GM21423 (cell line): ENCODE measurements at regions not wholly inside any gene's neighbourhood (a gene's known extent, or its start where the extent isn't known, plus 50 kb on each side); places are given as distances from the start of the nearest gene placed in this dataset.

Experiments
- ATAC-seq: cut with Tn5 transposase; IDR thresholded peaks from one replicate; pipeline ENCODE4 v1.9.1; 2021; ENCODE audit warnings: mild to moderate bottlenecking, moderate library complexity; ENCODE audit not compliant: unreplicated experiment

DNA sequence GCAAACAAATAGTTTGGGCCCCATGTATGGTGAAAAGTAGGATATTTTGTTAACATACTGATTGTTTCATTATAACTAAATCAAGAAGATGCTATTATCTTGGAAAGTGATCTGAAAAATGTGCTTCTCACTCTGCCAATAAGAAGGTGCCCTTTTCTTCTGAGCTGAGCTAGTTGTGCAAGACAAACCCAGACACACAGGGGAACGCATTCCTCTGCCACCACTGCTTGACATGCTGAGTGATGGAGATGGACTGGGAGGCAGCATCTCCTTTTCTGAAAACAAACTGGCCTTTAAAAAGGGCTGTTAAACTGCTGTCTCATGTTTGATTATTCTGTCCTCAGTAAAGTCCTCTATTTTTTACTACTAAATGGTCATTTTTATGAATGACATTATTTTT, 1989.9 kb upstream of the CELF4 start:
- no peak for ATAC-seq

DNA sequence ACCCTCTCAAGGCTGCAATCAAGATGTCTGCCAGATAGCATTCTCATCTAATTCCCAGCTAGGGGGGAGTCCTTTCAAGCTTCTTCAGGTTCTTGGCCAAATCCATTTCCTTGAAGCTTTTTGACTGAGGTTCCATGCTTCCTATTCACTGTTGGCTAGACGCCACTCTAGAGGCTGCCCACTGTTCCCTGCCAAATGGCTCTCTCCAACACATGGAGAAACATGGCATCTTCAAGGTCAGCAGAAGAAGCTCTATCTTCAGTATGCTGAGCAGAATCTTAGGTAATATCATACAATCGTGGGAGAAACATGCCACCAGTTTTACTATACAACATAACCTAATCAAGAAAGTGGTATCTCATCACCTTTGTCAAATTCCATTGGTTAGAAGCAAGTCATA, 1985.1 kb upstream of the CELF4 start:
- no peak for ATAC-seq

DNA sequence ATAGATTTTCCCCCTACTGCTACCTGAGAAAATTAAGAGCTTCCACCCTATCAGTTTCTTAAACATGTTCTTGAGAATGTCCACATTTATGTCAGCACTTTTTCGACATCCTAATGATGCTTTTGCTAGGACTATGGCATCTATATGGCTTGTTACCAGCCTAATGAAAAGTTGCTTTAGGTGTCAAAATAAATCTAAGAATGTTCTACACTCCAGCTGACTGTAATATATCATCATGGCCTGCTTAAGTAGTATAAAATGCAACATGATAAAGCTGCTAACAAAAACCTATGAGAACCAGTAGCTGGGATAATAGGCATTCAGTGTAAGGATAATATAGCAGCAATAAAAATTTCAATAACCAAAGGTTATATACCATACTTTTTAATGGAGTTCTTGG, 1983.5 kb upstream of the CELF4 start:
- no peak for ATAC-seq

DNA sequence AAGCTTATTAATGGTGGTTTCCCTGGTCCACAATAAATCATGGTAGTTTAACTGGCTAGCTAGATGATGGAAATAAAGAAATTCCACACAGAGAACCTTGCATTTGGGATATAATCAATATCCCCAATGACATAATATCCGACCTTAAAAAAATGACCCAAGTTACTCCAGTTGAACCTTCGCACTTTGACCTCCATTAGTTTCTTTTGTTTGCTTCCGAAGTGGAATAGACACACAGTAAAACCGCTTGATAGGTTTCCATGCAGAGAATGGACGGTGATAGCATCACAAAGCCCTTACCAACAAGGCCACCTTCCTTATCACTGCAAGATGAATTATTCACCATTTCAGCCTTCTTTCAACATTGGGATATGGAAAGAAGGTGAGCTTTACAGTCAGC, 1966.1 kb upstream of the CELF4 start:
- ATAC-seq = no peak

DNA sequence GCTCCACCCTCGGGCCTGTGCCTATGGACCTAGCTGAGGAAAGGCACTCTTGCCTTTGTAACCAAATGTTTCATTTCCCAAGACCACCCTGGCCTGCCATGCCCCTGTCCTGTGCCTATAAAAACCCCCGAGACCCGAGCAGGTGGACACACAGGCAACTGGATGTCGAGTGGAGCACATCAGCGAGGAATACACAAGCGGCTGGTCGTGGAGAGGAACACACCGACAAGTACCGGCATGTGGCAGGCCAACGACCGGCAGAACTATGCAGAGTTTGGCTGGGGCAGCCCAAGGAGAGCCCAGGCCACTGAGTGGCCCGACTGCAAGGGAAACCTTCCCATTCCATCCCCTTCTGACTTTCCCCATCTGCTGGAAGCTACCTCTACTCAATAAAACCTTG, 1963.8 kb upstream of the CELF4 start:
- ATAC-seq = no peak

DNA sequence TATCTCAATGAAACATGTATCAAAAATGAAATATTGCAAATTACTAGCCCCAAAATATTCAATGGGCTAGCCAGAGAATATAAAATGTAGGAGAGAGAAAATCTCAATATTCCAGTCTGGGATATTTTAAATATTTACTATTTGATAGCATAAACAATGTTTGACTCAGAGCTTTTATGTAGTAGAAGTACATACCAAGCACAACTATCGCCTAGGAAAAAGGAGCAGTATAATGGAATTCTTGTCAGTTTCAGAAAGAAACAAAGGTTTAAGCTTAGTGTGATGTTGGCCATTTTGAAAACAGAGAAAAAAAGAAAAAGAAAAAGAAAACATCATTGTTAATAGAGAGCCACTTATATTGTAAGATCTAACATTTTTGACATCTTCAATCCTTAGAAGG, 1961.9 kb upstream of the CELF4 start:
- ATAC-seq = no peak

DNA sequence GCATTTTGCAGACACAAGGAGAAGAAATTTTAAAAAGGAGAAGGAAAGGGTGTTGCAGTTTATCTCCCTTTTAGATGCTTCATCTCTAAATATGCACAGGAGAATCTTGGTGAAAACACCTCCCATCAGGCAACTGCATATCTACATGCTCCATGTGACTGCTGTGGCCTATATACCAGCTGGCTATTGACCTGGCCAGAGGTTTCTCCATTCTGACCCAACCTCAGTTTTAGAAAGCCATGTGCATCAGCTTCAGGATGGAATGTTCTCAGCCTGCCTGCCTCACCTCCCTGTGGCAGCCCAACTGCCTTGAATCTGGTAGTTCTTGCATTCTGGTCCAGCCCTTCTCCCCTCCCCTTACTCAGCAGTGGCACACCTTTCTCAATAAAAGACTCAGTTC, 1958.8 kb upstream of the CELF4 start:
- no peak for ATAC-seq

DNA sequence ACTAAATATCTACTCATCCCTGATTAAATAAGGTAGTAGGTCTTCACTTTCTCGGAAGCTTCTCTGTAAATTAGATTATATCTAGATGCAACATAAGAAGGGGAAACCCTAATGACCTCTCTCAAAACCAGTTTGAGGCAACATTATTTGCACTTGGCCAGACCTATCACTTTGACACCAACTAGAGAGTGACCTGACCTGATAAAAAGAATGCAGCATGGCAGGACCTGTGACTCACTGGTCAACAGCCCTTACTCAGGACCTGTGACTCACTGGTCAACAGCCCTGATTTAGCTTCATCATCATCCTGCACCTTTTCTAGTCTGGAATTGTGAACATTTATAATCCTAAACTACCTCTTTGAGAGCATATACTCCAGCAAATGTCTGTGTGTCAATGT, 1957.7 kb upstream of the CELF4 start:
- ATAC-seq = no peak

DNA sequence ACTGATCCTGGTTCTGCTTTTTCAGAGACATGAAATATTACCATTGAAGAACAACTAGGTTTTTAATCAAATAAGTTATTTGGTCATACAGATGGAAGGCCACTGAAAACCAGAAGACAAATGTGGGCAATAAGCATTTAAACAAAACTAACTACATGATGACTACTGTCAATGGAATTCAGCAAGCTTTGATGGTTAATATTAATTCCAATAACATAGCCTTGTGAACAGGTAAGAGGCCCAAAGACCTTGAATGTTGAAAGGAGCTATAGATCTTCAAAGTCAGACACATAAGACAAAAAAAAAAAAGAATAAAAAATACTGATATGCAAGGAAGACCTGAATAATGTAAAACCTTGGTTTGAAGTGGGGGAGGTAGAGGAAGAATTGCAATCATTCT, 1955.6 kb upstream of the CELF4 start:
- ATAC-seq = no peak

DNA sequence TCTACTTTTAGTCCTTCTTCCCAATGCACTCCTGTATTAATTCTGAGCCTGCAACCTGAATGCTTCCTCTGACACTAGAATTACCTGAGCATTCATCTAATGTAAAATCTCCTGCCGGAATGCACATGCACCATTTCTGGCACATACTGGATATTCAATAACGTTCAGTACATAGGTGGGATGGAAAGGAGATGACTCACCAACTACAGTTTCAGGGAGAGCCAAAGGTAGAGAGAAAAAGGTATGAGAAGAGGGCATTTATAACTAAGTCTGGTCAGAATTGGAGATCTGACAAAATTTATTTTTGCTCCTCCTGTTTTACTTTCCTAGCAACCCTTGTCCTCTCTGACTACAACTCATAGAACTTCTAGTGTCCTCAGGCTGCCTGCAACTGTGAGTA, 1954.1 kb upstream of the CELF4 start:
- ATAC-seq = no peak

DNA sequence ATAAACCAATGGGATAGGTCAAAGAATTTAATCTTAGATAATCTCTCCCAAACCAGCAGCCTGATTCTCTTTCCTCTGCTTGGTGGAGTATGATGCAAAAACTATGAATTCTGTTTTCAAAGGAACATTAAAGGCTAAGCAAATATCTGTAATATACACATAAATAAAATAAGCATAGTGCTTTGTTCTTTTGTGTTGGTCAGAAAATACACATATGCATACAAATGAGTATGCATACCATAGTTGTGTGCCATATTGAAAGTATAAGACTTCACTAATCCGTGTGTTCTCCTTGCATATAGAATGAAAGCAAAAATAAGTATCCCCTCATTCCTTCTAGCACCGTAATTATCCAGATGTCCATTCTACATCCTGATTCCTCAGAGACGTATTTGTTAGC, 1949.7 kb upstream of the CELF4 start:
- no peak for ATAC-seq

DNA sequence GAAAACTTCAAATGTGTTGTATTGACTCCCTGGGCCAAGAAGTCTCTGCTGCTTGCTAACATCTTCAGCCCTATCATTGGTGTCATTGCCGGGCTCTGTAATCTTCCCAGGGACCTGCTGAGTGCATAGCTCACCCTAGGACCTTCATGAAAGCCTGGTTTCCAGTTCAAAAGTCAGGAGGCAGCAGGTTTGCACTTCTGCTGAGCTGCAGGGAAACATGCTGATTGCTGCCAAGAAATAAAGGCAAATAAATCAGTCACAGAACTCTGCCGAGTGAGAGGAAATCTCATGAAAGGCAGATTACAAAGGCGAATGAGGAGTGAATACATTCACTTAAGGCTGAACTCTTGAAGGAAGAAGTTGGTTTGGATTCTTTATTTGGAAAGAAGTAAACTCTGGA, 1947.6 kb upstream of the CELF4 start:
- ATAC-seq = no peak

DNA sequence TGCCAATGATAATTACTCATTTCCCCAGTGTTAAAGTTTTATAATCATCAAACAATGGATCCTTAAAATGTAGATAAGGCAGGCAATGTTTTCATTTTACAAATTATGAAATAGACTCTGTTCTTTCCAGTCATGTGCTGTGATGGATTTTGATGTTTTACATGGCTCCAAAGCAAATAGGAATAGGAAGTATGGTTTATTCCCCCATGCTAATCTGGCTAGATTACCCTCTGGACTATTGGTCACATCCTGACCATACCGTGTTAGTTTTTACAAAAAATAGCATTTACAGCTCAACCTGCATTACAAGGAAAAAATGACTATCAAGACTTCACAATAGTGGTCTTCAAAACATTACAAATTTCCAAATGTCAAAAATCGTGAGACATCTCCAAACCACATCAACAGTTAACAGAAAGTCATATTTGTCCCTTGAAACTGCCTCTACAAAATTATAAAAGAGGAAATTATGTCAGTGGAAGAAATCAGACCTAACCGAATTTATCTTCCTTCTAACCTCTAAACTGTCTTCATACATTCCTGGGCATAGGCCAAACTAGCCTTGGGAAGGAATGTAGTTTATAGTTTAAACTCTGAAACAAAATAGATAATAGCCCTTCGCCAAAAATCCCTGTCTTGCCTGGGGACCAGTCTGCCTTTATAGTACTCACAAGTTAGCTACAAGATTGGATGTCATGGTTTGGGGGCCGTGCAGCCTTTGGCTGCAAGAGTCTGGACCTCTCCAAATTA, 1941.2 kb upstream of the CELF4 start:
- no peak for ATAC-seq

DNA sequence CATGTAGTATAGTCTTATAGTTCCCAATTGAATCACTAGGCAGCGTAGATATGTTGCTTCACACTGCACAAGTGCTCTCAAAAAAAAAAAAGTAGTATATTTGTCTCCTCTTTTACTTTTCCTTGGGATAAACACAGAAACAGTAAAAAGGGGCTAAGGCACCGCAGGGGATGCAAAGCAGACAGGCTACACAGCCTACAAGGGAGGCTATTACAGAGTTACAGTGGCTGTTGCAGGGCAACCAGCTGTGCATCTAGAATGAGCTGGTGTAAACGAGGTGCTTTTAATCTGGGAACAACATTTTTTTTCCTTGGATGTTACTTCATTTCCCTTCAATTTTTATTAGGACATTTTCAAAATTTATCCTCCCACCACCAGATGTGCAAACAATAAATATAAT, 1934.7 kb upstream of the CELF4 start:
- ATAC-seq = no peak

DNA sequence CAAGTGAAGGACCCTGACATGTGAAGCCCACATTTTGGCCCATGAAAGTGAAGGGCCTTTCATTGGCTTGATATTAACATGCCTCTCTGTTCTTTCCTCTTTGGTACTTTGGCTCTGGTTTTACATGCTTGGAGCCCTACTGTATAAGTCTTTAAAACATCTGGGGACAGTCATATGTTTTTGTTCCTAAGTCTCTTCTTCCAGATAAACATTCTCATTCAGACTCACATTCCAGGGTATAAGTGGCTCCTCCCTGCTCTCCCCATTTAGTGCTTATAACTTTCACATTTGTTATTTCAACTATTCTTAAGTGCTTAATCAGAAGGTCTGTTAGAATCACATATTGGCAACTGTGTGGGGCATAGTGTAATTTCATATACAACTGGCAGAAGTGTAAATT, 1932.2 kb upstream of the CELF4 start:
- no peak for ATAC-seq

DNA sequence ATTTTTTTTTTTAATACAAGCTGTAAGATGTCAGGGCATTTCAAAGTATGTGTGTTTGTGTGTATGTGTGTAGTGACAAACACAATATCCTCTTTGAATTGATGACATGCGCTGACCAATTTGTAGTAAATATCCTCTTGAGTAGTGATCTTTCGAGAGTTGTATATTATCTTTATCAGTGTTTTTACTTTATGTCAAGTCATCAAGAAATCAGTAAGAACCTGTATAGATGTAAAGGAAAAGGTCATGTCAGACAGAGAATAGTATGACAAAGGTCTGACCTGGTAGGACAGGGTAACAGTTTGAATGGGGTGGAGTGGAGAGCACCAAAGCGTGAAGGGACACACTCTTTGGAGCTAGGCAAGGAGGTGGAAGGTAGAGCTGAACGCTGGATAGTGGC, 1931.4 kb upstream of the CELF4 start:
- ATAC-seq = no peak

DNA sequence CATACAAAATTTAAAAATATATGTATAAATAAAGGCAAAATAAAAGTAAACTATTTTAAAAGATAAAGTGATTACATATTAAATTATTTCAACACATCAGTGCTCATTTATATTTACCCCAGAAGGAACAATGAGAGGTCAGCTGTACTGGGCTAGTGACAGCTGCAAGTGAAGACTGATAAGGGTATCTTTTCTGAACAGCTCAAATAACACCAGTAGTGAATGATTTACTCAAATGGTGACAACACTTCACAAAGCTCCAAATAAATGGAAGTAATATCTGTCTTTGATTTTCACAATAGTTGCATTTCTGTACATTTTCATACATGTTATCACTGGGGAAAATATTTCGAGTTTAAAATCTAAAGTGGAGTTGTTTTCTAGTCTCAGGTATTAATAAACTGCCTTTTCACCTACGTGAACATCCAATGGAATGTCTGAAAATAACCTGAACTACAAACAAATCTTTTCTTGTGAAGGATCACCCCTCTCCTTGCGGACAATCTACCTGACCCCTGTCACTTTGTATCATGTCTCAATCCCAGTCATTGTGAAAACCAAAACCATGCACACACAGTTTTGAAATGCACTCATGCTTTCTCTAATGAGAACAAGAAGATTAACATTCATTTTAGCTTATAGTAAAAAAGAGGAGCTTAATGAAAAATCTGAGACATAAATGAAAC, 1928.8 kb upstream of the CELF4 start:
- ATAC-seq = no peak

DNA sequence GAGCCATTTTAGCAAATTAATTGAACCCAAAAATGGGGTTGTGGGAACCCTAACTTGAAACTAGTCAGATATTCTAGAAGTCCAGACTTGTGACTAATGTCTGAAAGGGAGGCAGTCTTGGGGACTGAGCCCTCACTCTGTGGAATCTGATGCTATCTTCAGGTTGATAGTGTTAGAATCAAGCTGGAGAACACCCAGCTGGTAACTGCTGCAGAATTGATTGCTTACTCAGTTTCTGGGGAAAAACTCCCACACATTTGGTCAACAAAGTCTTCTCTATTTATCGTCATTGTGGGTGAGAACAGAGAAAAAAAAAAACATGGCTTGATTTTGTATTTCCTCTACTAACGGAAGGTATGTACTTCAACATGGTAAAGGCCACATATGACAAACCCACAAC, 1925.8 kb upstream of the CELF4 start:
- ATAC-seq = no peak

DNA sequence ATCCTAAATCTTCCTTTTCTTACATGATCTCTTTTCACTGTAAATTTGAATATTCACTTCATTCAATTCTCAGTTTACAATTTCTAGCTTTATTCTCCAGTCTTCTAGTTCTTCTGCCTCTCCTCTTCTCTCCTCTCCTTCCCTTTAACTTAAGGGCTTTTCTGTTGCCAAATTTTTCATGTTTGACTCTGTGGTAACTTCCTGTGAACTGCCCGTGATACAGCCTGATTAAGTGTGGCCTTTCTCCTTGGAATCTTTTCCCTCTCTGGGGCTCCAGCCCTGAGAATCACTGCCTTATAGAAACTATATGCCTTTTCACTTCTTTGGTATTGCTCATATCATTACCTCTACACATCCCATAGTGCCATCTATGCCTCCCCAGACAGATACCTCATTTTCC, 1923.8 kb upstream of the CELF4 start:
- no peak for ATAC-seq

DNA sequence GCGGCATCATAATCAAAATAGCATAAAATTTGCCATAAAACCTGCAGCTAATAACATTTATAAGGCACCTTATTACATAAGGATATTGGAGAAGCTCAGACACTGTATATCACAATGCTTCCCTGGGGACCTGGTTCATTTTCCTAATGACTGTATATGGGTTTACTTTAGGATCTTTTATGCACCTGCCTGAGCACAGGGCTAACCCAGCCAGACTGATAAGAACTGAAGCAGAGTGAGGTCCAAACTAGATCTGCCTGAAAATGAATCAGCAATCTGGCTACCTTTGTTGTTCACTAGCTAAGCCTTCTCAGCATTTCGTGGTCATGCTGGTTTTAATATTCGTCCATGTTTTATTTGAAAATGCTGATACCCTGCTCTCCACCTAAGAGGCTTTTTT, 1922.3 kb upstream of the CELF4 start:
- no peak for ATAC-seq

DNA sequence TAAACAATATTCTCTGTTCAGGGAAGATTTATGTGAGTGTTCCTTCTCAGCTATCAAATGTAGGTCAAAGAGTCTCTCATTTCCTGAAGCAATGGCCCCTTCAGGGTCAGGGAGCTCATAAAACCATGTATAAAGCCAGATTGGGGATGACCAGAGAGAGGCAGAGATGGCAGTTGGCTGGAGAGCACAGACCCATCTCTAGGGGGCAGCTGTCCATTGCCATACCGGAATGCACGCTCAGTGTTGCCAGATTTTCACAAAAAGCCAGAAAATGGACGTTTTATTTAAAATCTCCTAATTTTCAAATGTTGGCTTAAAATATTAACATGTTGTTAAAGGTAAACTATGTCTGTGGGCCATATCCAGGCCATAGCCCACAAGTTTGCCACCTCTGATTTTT, 1920.7 kb upstream of the CELF4 start:
- ATAC-seq = no peak

DNA sequence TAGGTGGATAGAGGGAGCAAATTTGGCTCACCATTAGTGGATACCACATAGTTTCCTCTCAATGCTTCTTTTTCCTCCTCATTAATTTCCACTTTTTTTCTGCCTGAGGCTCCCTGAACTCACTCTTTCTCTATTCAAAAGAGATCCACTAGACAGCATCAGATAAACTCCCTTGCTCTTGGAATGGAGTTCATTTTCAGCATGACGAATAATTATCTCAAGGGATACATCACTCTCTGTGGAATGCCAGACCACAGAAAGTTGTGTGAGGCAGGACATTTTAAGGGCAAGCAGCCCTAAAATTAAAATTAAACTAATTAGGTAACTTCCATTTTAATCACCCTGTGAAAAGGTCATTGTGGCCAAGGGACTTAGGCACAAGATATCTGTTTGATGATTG, 1920.1 kb upstream of the CELF4 start:
- no peak for ATAC-seq

DNA sequence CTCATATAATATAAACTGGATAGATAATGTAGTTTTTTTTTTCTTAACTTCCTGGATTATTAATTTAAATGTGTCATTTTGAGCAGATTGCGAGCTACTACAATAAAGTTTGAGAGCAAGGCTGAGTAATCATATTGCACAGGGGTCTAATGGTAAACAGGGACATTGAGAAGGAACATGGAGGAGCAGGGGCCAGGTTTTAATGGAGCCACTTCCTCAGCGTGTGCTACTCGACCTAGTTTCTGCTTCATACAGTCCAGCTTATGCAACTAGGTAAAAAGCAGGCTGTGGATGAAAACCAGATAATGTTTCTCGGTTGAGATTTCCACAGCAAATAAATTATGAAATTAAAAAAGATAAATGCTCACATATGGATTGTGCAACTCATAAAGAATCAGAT, 1915.7 kb upstream of the CELF4 start:
- ATAC-seq = no peak
